ENCODE measurements at regions not wholly inside any gene's neighbourhood (a gene's known extent, or its start where the extent isn't known, plus 50 kb on each side); places are given as distances from the start of the nearest gene placed in this dataset.

DNA sequence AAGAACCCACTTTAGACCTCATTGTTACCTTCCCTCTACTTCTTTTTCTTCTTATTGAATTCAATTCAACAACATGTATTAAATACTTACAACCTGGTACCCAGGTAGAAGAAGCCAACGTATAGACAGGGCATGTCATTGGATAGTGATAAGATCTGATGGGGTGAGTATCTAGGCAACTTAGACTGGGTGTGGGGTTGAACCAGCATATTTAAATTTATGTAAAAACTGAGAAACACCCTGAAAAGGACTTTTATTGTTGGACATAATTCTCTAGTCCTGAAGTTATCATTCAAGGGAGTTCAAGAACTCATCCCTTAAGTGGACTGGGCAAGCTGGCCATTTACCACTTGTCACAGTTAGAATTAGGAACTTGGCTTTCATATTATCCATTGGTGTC is 139.2 kb downstream of the ZIC5 start:
- no peaks in the 10 kb centered on the region for H3K9me3 ChIP-seq
- ATAC-seq (no peak), DNase-seq (no peak)
- WGBS, 2 donors, result 74 to 91% methylated on average over 1 of the region's 1 CpG
- no peaks in the 10 kb centered on the region for H3K36me3 ChIP-seq (replicated peaks in 1 of 2; ENCODE audit: insufficient read depth in 1 of 2, low read depth in 2 of 2)
- no peak overlapping the region for H3K27ac ChIP-seq
- intact Hi-C loops (cut with DNase I), result no loop called here
- H3K4me1 ChIP-seq, result no peaks in the 10 kb centered on the region
- no peaks in the 10 kb centered on the region for H3K27me3 ChIP-seq
- no peak overlapping the region for H3K4me3 ChIP-seq
- TF ChIP-seq POLR2A (IDR thresholded peaks at IDR 0.05) (no peak), CTCF (IDR thresholded peaks at IDR 0.05) (no peak)

GRCh38 chr13:99830931-99831330 is 140.6 kb downstream of the ZIC5 start:
- TF ChIP-seq CTCF (IDR thresholded peaks at IDR 0.05) (no peak), POLR2A (IDR thresholded peaks at IDR 0.05) (no peak)
- Histone ChIP-seq H3K9me3 (no peaks in the 10 kb centered on the region), H3K4me3 (no peak overlapping the region), H3K27me3 (no peaks in the 10 kb centered on the region), H3K4me1 (no peaks in the 10 kb centered on the region), H3K27ac (no peak overlapping the region), H3K36me3 (replicated peaks in 1 of 2; ENCODE audit: insufficient read depth in 1 of 2, low read depth in 2 of 2) (no peaks in the 10 kb centered on the region)
- ATAC-seq (no peak), DNase-seq (no peak)
- 90 to 91% methylated on average over 3 of the region's 3 CpGs for WGBS, 2 donors
- intact Hi-C loops (cut with DNase I), result no loop called here

DNA sequence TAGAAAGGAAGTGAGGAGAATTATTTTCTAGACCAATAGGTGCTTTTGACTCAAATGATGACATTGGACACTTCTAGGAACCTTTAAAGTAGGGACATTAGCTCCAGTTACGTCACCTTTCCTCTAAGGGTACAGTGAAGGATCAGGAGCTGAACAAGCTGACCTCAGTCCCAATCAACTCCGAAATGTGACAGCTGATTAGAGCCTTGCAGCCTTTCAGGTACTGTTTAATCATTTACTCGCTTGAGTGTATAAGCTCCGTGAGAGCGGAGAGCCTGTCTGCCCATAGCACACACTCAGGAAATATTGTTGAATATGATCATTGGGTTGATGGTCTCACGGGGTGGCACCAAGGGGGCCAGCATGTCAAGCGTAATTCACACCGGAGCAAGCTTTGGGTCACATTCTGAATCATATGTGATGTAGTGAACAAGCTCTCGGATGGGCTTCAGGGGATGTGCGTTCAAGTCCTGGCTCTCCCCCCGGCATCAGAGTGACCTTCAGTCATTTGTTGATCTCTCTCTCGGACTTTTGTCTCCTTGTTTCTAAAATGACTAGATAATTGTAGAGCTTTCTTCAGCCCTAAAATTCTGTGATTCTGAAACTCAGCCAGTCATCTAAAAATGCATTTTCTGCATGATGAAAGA is 141.9 kb downstream of the ZIC5 start:
- Histone ChIP-seq H3K9me3 (no peaks in the 10 kb centered on the region), H3K27ac (no peak overlapping the region), H3K4me3 (no peak overlapping the region), H3K4me1 (no peaks in the 10 kb centered on the region), H3K36me3 (replicated peaks in 1 of 2; ENCODE audit: insufficient read depth in 1 of 2, low read depth in 2 of 2) (no peaks in the 10 kb centered on the region), H3K27me3 (no peaks in the 10 kb centered on the region)
- ATAC-seq (no peak), DNase-seq (peak in 2 of 4 donors; percentile 8 to 13)
- intact Hi-C loops (cut with DNase I), result no loop called here
- TF ChIP-seq CTCF (IDR thresholded peaks at IDR 0.05) (no peak), POLR2A (IDR thresholded peaks at IDR 0.05) (no peak)
- WGBS, 2 donors, result 67 to 80% methylated on average over 10 to 12 of the region's 12 CpGs

GRCh38 chr13:99829161-99829560 is 142.4 kb downstream of the ZIC5 start:
- TF ChIP-seq CTCF (IDR thresholded peaks at IDR 0.05) (no peak), POLR2A (IDR thresholded peaks at IDR 0.05) (no peak)
- WGBS, 2 donors, result 83 to 90% methylated on average over 5 of the region's 5 CpGs
- H3K9me3 ChIP-seq, result no peaks in the 10 kb centered on the region
- H3K4me1 ChIP-seq, result no peaks in the 10 kb centered on the region
- intact Hi-C loops (cut with DNase I), result no loop called here
- H3K4me3 ChIP-seq, result no peak overlapping the region
- H3K36me3 ChIP-seq (replicated peaks in 1 of 2; ENCODE audit: insufficient read depth in 1 of 2, low read depth in 2 of 2), result no peaks in the 10 kb centered on the region
- H3K27me3 ChIP-seq, result no peaks in the 10 kb centered on the region
- DNase-seq (no peak), ATAC-seq (no peak)
- H3K27ac ChIP-seq, result no peak overlapping the region

DNA sequence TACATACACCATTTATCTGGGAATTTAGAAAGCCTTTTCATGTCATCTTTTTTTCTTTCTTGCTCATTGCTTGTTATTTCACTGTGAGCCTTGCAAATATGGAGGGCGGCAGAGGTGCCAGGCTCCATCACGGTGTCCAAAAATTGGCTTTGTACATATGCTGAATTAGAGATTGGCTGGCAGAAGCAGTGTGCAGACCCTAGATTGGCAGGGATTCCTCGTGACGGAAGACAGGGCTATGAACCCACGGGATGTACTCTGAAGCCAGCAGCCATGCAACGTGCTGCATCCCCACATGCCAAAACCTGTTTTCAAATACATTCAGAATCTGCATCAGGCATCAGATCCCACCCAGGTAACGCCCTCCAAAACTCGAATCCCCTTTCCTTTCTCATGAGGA is 142.8 kb downstream of the ZIC5 start:
- intact Hi-C loops (cut with DNase I), result no loop called here
- no peaks in the 10 kb centered on the region for H3K9me3 ChIP-seq
- no peaks in the 10 kb centered on the region for H3K4me1 ChIP-seq
- ATAC-seq, result no peak
- no peak for DNase-seq
- H3K4me3 ChIP-seq, result no peak overlapping the region
- WGBS, 2 donors, result 93% methylated on average over 8 of the region's 8 CpGs
- H3K27me3 ChIP-seq, result no peaks in the 10 kb centered on the region
- no peaks in the 10 kb centered on the region for H3K36me3 ChIP-seq (replicated peaks in 1 of 2; ENCODE audit: insufficient read depth in 1 of 2, low read depth in 2 of 2)
- H3K27ac ChIP-seq, result no peak overlapping the region
- TF ChIP-seq CTCF (IDR thresholded peaks at IDR 0.05) (no peak), POLR2A (IDR thresholded peaks at IDR 0.05) (no peak)
